Stomach smooth muscle (tissue), 2 donors: ENCODE measurements at regions not wholly inside any gene's neighbourhood (a gene's known extent, or its start where the extent isn't known, plus 50 kb on each side); places are given as distances from the start of the nearest gene placed in this dataset.
"Not testable (repeated sequence)": the region's sequence is repeated elsewhere in the genome, so short reads cannot be mapped to it uniquely, and the experiment has no call there.

Experiments used
- H3K27ac ChIP-seq: one replicate; pipeline ENCODE4 v1.7.0; 2013; ENCODE audit warnings: mild to moderate bottlenecking, low read length, inconsistent platforms
- H3K27me3 ChIP-seq, 2 donors: one replicate each; pipeline ENCODE4 v1.7.0; 2013; ENCODE audit warnings: low read length in 2 of 2; ENCODE audit not compliant: insufficient read depth in 2 of 2, control insufficient read depth in 1 of 2
- H3K36me3 ChIP-seq, 2 donors: one replicate each; pipeline ENCODE4 v1.7.0; 2013; ENCODE audit warnings: low read length in 2 of 2; ENCODE audit not compliant: control insufficient read depth in 2 of 2, insufficient read depth in 2 of 2
- H3K4me1 ChIP-seq: one replicate; pipeline ENCODE4 v1.7.0; 2013; ENCODE audit warnings: low read length; ENCODE audit not compliant: control insufficient read depth, insufficient read depth
- H3K4me3 ChIP-seq, 2 donors: one replicate each; pipeline ENCODE4 v1.7.0; 2013; ENCODE audit warnings: low read length in 2 of 2
- H3K9ac ChIP-seq, 2 donors: one replicate each; pipeline ENCODE4 v1.7.0; 2013; ENCODE audit warnings: low read length in 2 of 2, mild to moderate bottlenecking in 1 of 2
- H3K9me3 ChIP-seq, 2 donors: one replicate each; pipeline ENCODE4 v1.7.0; 2013; ENCODE audit warnings: low read length in 2 of 2; ENCODE audit not compliant: control insufficient read depth in 2 of 2
- donor health status: healthy.
- donor health status: Pancreatic carcinoma.

- Histone ChIP-seq H3K4me1 (no peaks in the 10 kb centered on the region), H3K27ac (no peak overlapping the region), H3K36me3 (no peaks in the 10 kb centered on the region), H3K9ac (no peak overlapping the region), H3K9me3 (no peaks in the 10 kb centered on the region), H3K27me3 (no peaks in the 10 kb centered on the region), H3K4me3 (no peak overlapping the region)
Measured at GRCh38 chr2:107570876-107571275, 255.8 kb upstream of the RGPD4 start.

DNA sequence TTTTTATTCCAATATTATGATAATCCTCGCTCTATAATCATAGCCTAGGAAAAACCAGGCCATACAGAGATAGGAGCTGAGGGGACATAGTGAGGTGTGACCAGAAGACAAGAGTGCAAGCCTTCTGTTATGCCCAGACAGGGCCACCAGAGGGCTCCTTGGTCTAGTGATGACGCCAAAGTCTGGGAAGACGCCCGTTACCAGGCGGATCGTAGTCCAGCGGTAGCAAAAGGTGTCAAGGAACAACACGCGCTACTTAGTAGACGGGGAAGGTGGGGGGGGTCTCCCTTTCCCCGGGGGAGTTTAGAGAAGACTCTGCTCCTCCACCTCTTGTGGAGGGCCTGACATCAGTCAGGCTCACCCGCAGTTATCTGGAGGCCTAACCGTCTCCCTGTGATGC, 253.8 kb upstream of the RGPD4 start:
- not testable (repeated sequence) for H3K27ac ChIP-seq, H3K4me3 ChIP-seq, H3K9me3 ChIP-seq, H3K9ac ChIP-seq, H3K36me3 ChIP-seq, H3K27me3 ChIP-seq, H3K4me1 ChIP-seq

- no peak overlapping the region for H3K27ac ChIP-seq
Measured at GRCh38 chr2:107576991-107577390, 249.7 kb upstream of the RGPD4 start.

DNA sequence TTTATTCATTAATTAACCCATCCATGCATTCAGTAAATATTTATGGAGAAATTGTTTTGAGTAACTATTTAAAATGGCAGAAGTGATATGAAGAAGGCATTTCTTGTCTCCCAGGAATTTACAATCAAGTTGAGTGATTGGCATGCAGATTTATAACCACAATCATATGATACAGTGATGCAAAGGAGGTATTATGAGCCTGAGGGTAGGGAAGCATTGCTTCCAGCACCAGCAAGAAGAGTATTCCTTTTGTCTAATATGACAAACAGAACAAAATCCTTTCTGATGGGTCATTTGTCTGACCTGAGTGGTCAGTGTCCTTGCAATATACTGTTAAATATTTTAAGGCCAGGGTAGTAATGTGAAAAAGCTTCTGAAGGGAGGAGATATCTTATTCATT, 244.2 kb upstream of the RGPD4 start:
- no peak overlapping the region for H3K9ac ChIP-seq
- no peaks in the 10 kb centered on the region for H3K36me3 ChIP-seq
- no peak overlapping the region for H3K27ac ChIP-seq
- H3K9me3 ChIP-seq = peaks cover 0 to 2% of the 10 kb centered on the region in 2 donors
- H3K4me1 ChIP-seq = no peaks in the 10 kb centered on the region
- H3K27me3 ChIP-seq = no peaks in the 10 kb centered on the region
- H3K4me3 ChIP-seq = no peak overlapping the region

More at GRCh38 chr2:107576991-107577390, 249.7 kb upstream of the RGPD4 start:
- no peak overlapping the region for H3K4me3 ChIP-seq
- no peak overlapping the region for H3K9ac ChIP-seq
- no peaks in the 10 kb centered on the region for H3K36me3 ChIP-seq
- no peaks in the 10 kb centered on the region for H3K4me1 ChIP-seq
- H3K27me3 ChIP-seq = no peaks in the 10 kb centered on the region
- no peaks in the 10 kb centered on the region for H3K9me3 ChIP-seq

- H3K27me3 ChIP-seq = no peaks in the 10 kb centered on the region
- no peak overlapping the region for H3K27ac ChIP-seq
Measured at GRCh38 chr2:107584577-107584976, 242.1 kb upstream of the RGPD4 start.

GRCh38 chr2:107585851-107586250, 240.8 kb upstream of the RGPD4 start:
- no peaks in the 10 kb centered on the region for H3K4me1 ChIP-seq
- no peak overlapping the region for H3K27ac ChIP-seq
- H3K9ac ChIP-seq = no peak overlapping the region
- no peaks in the 10 kb centered on the region for H3K27me3 ChIP-seq
- H3K4me3 ChIP-seq = no peak overlapping the region
- peaks cover 0 to 2% of the 10 kb centered on the region in 2 donors for H3K9me3 ChIP-seq
- no peaks in the 10 kb centered on the region for H3K36me3 ChIP-seq

More at GRCh38 chr2:107584577-107584976, 242.1 kb upstream of the RGPD4 start:
- Histone ChIP-seq H3K4me3 (no peak overlapping the region), H3K36me3 (no peaks in the 10 kb centered on the region), H3K9me3 (peaks cover 0 to 2% of the 10 kb centered on the region in 2 donors), H3K9ac (no peak overlapping the region), H3K4me1 (no peaks in the 10 kb centered on the region)

GRCh38 chr2:107588181-107588580, 238.5 kb upstream of the RGPD4 start:
- Histone ChIP-seq H3K27ac (no peak overlapping the region), H3K4me3 (no peak overlapping the region), H3K36me3 (no peaks in the 10 kb centered on the region)

GRCh38 chr2:107589079-107589491, 237.6 kb upstream of the RGPD4 start:
- no peak overlapping the region for H3K4me3 ChIP-seq
- peaks cover 0 to 2% of the 10 kb centered on the region in 2 donors for H3K9me3 ChIP-seq
- H3K27ac ChIP-seq = no peak overlapping the region
- no peaks in the 10 kb centered on the region for H3K27me3 ChIP-seq
- H3K4me1 ChIP-seq = no peaks in the 10 kb centered on the region
- no peak overlapping the region for H3K9ac ChIP-seq
- no peaks in the 10 kb centered on the region for H3K36me3 ChIP-seq

More at GRCh38 chr2:107588181-107588580, 238.5 kb upstream of the RGPD4 start:
- Histone ChIP-seq H3K27me3 (no peaks in the 10 kb centered on the region), H3K9ac (no peak overlapping the region), H3K9me3 (peaks cover 0 to 2% of the 10 kb centered on the region in 2 donors), H3K4me1 (no peaks in the 10 kb centered on the region)

- Histone ChIP-seq H3K4me1 (no peaks in the 10 kb centered on the region), H3K36me3 (no peaks in the 10 kb centered on the region), H3K9ac (no peak overlapping the region), H3K27ac (no peak overlapping the region), H3K27me3 (no peaks in the 10 kb centered on the region), H3K4me3 (no peak overlapping the region), H3K9me3 (no peaks in the 10 kb centered on the region)
Measured at GRCh38 chr2:107591561-107592279, 235.0 kb upstream of the RGPD4 start.

DNA sequence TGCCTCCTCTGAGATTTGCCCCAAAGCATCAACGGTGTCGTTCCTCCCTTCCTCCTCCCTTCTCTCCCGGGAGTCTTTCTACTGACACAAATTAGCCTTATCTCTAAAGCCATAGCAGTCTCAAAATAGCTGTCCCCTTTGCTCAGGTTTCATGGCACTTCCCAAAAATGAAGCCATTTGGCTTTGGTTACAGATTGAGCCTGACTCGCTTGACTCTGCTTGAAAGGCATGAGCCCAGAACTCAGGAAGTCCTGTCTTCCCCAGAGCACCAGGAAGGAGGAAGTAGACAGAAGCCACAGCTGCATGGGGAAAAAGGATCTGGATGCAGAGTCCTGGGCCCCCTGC, 234.4 kb upstream of the RGPD4 start:
- H3K27me3 ChIP-seq = no peaks in the 10 kb centered on the region
- no peaks in the 10 kb centered on the region for H3K4me1 ChIP-seq
- H3K9me3 ChIP-seq = no peaks in the 10 kb centered on the region
- no peak overlapping the region for H3K9ac ChIP-seq
- no peak overlapping the region for H3K27ac ChIP-seq
- H3K4me3 ChIP-seq = no peak overlapping the region
- H3K36me3 ChIP-seq = no peaks in the 10 kb centered on the region

GRCh38 chr2:107595285-107595684, 231.4 kb upstream of the RGPD4 start:
- no peaks in the 10 kb centered on the region for H3K4me1 ChIP-seq
- no peak overlapping the region for H3K27ac ChIP-seq
- no peak overlapping the region for H3K4me3 ChIP-seq
- no peak overlapping the region for H3K9ac ChIP-seq
- no peaks in the 10 kb centered on the region for H3K9me3 ChIP-seq
- H3K27me3 ChIP-seq = no peaks in the 10 kb centered on the region
- no peaks in the 10 kb centered on the region for H3K36me3 ChIP-seq
